Stimulated activated memory B cell treated with anti-CD40 and anti-IgM and Interleukin-4, amounts not matched to agents 10 μg/mL and 1 μg/mL and 100 μg/mL, for 72 hours (primary cell): ENCODE measurements at regions not wholly inside any gene's neighbourhood (a gene's known extent, or its start where the extent isn't known, plus 50 kb on each side); places are given as distances from the start of the nearest gene placed in this dataset.
A peak's percentile ranks its signal among the peaks of the same experiment; 100 is the strongest.

Experiments used
- ATAC-seq: fragments of 150-1000 bp; cut with Tn5 transposase; 2 replicates; pipeline ENCODE4 v1.10.0; 2021
- H3K27ac Mint-ChIP-seq: one replicate; pipeline ENCODE4 v1.8.0; 2022; ENCODE audit warnings: mild to moderate bottlenecking, mixed read lengths
- H3K27me3 Mint-ChIP-seq: one replicate; pipeline ENCODE4 v1.8.0; 2022; ENCODE audit warnings: mixed read lengths
- H3K36me3 Mint-ChIP-seq: one replicate; pipeline ENCODE4 v1.8.0; 2022; ENCODE audit warnings: mixed read lengths
- H3K4me1 Mint-ChIP-seq: one replicate; pipeline ENCODE4 v1.8.0; 2022; ENCODE audit warnings: mixed read lengths
- H3K4me3 Mint-ChIP-seq: one replicate; pipeline ENCODE4 v1.8.0; 2022; ENCODE audit warnings: mild to moderate bottlenecking, moderate library complexity, mixed read lengths
- H3K9me3 Mint-ChIP-seq: one replicate; pipeline ENCODE4 v1.8.0; 2022; ENCODE audit warnings: mixed read lengths

DNA sequence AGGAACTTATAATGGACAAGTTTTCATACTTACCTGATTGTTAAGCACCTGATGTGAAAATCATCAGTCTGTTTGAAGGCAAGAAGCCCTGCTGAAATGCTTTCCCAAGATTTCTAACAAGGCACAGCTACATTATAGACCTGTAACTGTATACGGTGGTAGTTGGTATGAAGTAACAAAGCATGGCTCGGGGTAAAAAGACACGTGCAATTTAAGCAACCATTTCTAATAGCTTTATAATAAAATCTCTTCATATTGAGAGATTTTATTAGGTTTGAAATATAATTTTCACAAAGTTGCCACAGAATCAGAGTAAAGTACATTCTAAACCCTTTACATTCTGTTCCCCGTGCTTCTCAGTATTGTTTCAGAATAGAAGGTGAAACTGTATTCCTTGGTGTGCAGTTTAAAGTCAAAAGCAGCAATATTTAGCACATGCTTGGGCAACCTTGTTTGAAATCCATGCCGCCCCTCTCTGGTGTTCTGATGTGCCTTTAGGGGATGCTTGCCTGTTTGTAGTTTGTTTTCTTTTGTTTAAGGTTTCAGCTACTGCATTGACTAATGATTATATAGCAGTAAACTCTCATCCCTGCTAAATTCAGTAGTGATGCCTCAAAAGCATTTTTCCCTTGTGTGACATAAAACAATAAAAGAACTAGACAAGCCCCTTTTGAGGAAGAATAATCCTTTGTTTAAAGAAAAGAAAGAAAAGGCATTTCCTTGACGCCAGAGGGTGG is 125.2 kb upstream of the OBI1 start:
- Mint-ChIP-seq H3K4me1 (no peaks in the 10 kb centered on the region), H3K27ac (no peak overlapping the region), H3K9me3 (no peaks in the 10 kb centered on the region), H3K4me3 (no peak overlapping the region), H3K27me3 (peaks cover 27% of the 10 kb centered on the region), H3K36me3 (no peaks in the 10 kb centered on the region)
- no peak for ATAC-seq

GRCh38 chr13:78780708-78781107 is 121.8 kb upstream of the OBI1 start:
- Mint-ChIP-seq H3K4me1 (no peaks in the 10 kb centered on the region), H3K9me3 (no peaks in the 10 kb centered on the region), H3K27me3 (peaks cover 18% of the 10 kb centered on the region), H3K27ac (no peak overlapping the region), H3K36me3 (no peaks in the 10 kb centered on the region), H3K4me3 (no peak overlapping the region)
- no peak for ATAC-seq

DNA sequence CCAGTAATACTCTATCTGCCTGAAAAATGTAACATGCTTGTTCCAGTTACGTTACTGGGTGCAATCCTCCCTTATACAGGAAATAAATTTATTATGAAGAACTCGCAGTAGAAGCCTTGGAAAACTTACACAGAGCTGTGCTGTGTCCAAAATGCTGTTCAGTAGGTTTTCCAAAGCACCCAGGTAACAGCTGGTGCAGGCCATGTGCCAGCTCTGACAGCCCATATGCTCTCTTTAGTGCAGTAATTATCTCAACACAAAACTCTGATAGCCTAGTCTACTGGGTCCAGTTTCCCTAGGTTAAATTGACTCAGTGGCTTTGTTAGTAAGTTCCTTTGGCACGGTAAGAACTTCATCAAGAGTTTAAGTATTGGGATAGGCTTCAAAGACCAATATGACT is 120.7 kb upstream of the OBI1 start:
- H3K36me3 Mint-ChIP-seq = no peaks in the 10 kb centered on the region
- H3K9me3 Mint-ChIP-seq = no peaks in the 10 kb centered on the region
- ATAC-seq = peak; percentile 41
- no peak overlapping the region for H3K27ac Mint-ChIP-seq
- H3K27me3 Mint-ChIP-seq = peaks cover 18% of the 10 kb centered on the region
- no peak overlapping the region for H3K4me3 Mint-ChIP-seq
- H3K4me1 Mint-ChIP-seq = no peaks in the 10 kb centered on the region

DNA sequence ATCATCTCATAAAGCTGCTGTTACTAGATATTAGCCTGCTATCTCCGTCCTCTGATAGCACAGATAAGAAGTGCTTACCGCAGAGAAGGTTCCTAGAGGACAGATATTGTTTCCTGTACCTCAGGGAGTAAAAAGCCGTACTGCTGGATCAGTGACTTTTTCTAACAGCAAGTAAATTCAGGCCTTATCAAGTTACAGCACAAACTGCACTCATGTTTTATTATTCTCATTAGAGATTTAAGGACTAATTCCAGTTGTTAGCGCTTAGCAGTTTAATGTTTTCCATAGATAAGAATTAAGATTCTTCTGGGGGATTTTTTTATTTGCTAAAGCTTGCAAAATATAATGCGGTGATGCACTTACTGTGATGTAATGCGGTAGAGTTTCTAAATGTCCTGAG is 119.0 kb upstream of the OBI1 start:
- no peak for ATAC-seq
- no peaks in the 10 kb centered on the region for H3K36me3 Mint-ChIP-seq
- H3K4me3 Mint-ChIP-seq = no peak overlapping the region
- H3K27ac Mint-ChIP-seq = no peak overlapping the region
- H3K4me1 Mint-ChIP-seq = no peaks in the 10 kb centered on the region
- peaks cover 18% of the 10 kb centered on the region for H3K27me3 Mint-ChIP-seq
- H3K9me3 Mint-ChIP-seq = no peaks in the 10 kb centered on the region

- Mint-ChIP-seq H3K27ac (no peak overlapping the region), H3K9me3 (no peaks in the 10 kb centered on the region), H3K36me3 (no peaks in the 10 kb centered on the region), H3K4me1 (no peaks in the 10 kb centered on the region), H3K27me3 (peaks cover 18% of the 10 kb centered on the region), H3K4me3 (no peak overlapping the region)
- no peak for ATAC-seq
Measured at GRCh38 chr13:78777396-78777795, 118.4 kb upstream of the OBI1 start.

GRCh38 chr13:78772933-78773332 is 114.0 kb upstream of the OBI1 start:
- Mint-ChIP-seq H3K4me1 (no peaks in the 10 kb centered on the region), H3K9me3 (no peaks in the 10 kb centered on the region), H3K27me3 (no peaks in the 10 kb centered on the region), H3K4me3 (no peak overlapping the region), H3K36me3 (no peaks in the 10 kb centered on the region), H3K27ac (no peak overlapping the region)
- ATAC-seq = no peak

DNA sequence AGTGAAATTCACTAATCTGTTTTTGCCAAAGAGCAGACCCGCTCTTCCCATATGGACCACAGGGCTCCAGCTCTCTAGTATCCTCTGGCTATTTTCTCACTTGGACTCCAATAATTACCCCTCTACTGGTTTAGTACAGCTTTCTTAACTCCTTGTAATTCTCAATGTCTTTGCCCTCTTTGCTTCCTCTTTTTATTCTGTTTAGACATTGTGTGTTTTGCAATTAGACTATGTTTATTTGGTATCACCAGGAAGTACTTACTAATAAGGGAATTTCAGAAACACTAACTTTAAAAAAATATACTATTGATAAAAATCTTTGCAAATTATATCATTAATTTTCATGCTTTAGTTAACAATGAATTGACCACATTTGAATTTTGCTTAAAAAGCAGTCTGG is 111.6 kb upstream of the OBI1 start:
- H3K27me3 Mint-ChIP-seq = no peaks in the 10 kb centered on the region
- no peaks in the 10 kb centered on the region for H3K36me3 Mint-ChIP-seq
- no peak overlapping the region for H3K4me3 Mint-ChIP-seq
- H3K27ac Mint-ChIP-seq = no peak overlapping the region
- H3K4me1 Mint-ChIP-seq = no peaks in the 10 kb centered on the region
- no peak for ATAC-seq
- H3K9me3 Mint-ChIP-seq = no peaks in the 10 kb centered on the region

DNA sequence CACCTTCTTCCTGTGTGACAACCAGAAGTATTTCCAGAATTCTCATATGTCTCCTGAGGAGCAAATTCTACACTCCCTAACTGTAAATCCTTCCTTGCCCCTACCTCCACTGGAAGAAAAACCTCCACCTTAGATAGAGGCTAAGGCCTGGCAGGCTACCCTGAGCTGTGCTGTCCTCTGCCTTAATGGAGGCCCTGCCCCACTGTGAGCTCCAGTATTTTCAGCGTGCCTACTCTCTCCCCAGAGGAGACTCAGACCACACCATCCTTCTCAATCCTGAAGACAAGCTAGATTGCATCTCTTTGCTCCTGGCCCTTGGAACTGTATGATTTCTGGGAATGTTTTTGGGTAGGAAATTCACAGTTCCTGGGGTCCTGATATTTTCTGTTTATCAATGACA is 110.0 kb upstream of the OBI1 start:
- Mint-ChIP-seq H3K27me3 (no peaks in the 10 kb centered on the region), H3K9me3 (no peaks in the 10 kb centered on the region), H3K4me1 (no peaks in the 10 kb centered on the region), H3K27ac (no peak overlapping the region), H3K36me3 (no peaks in the 10 kb centered on the region), H3K4me3 (no peak overlapping the region)
- peak; percentile 57 for ATAC-seq

DNA sequence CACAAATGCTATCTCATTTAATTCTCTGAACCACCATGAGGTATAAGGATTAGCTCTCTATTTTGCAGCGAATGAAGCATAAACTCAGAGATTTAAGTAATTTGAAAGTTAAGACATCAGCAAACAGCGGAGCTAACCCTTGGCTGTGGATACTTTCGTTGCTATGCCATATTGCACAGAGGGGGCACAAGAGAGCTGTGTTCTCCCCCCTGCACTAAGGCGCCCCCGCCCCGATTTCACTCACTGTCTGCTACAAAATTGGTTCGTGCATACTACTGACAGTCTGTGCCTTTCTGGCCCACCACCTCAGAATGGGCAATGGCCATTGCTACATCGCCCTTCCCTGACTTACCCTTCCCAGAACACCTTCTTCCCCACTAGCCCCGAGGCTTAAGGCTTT is 105.7 kb upstream of the OBI1 start:
- Mint-ChIP-seq H3K36me3 (no peaks in the 10 kb centered on the region), H3K9me3 (no peaks in the 10 kb centered on the region), H3K4me3 (no peak overlapping the region), H3K27ac (no peak overlapping the region), H3K27me3 (no peaks in the 10 kb centered on the region), H3K4me1 (no peaks in the 10 kb centered on the region)
- no peak for ATAC-seq

GRCh38 chr13:78762825-78763224 is 103.9 kb upstream of the OBI1 start:
- no peaks in the 10 kb centered on the region for H3K36me3 Mint-ChIP-seq
- H3K27ac Mint-ChIP-seq = no peak overlapping the region
- H3K9me3 Mint-ChIP-seq = no peaks in the 10 kb centered on the region
- H3K4me1 Mint-ChIP-seq = no peaks in the 10 kb centered on the region
- ATAC-seq = no peak
- H3K4me3 Mint-ChIP-seq = no peak overlapping the region
- H3K27me3 Mint-ChIP-seq = no peaks in the 10 kb centered on the region

DNA sequence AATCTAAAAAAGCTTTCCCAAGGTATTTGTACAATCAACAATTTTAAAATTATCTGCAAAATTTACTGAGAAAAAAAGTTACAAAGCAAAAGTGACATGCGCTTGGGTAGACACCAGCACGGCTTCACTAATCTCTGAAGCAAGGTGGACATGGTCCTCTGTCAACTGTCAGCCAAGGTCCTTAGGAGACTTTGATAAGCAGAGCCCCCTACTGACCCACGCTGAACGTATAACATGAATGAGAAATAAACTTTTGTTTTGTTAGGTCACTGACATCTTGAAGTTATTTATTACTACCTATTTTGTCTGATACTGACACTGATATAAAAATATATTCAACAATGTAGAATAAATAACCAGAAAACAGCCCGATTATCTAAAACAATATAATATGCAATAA is 100.7 kb upstream of the OBI1 start:
- no peaks in the 10 kb centered on the region for H3K36me3 Mint-ChIP-seq
- no peak overlapping the region for H3K27ac Mint-ChIP-seq
- no peaks in the 10 kb centered on the region for H3K4me1 Mint-ChIP-seq
- H3K9me3 Mint-ChIP-seq = no peaks in the 10 kb centered on the region
- no peak overlapping the region for H3K4me3 Mint-ChIP-seq
- no peak for ATAC-seq
- H3K27me3 Mint-ChIP-seq = no peaks in the 10 kb centered on the region

GRCh38 chr13:78758549-78758948 is 99.6 kb upstream of the OBI1 start:
- H3K27ac Mint-ChIP-seq = no peak overlapping the region
- peaks cover 9% of the 10 kb centered on the region for H3K27me3 Mint-ChIP-seq
- H3K4me1 Mint-ChIP-seq = no peaks in the 10 kb centered on the region
- H3K9me3 Mint-ChIP-seq = no peaks in the 10 kb centered on the region
- H3K36me3 Mint-ChIP-seq = no peaks in the 10 kb centered on the region
- ATAC-seq = no peak
- H3K4me3 Mint-ChIP-seq = no peak overlapping the region

- Mint-ChIP-seq H3K4me1 (no peaks in the 10 kb centered on the region), H3K4me3 (no peak overlapping the region), H3K27ac (no peak overlapping the region), H3K27me3 (peaks cover 19% of the 10 kb centered on the region), H3K36me3 (no peaks in the 10 kb centered on the region), H3K9me3 (no peaks in the 10 kb centered on the region)
- ATAC-seq = no peak
Measured at GRCh38 chr13:78753435-78753834, 94.5 kb upstream of the OBI1 start.

DNA sequence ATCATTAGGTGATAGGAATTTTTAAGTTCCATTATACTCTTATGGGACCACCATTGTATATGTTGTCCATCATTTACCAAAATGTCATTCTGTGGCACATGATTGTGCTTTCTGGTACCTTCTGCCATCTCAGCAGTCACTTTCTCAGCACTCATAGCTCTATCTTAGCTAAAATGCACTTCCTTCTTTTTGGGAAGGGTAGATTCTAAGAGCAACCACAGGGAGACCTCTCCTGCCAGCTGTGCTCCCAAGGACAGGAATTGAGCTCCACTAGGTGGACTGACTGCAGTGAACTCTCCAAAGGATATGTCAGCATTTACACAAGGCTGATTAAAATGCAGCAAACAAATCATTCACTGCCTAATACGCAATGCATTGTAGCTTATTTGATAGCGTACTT is 91.8 kb upstream of the OBI1 start:
- Mint-ChIP-seq H3K4me1 (no peaks in the 10 kb centered on the region), H3K27me3 (peaks cover 20% of the 10 kb centered on the region), H3K4me3 (no peak overlapping the region), H3K27ac (no peak overlapping the region), H3K36me3 (no peaks in the 10 kb centered on the region), H3K9me3 (no peaks in the 10 kb centered on the region)
- no peak for ATAC-seq

DNA sequence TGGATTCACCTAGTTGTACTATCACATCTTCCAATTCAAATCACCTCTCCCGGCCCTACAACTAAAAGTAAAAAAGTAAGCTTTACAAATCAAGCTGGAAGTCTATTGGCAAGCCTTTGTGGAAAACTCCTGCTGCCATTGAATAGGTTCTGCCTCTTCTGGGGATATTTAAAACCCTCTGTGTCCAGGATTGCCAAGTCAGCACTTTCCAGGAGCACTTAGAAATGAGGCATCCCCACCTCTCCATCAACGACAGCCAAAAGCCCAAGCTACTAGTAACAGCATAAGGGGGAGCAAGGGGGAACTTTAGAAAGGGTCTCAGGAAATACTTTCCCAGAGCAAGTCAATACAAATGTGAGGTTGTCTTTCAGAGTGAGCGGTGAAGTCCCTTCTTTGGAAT is 85.0 kb upstream of the OBI1 start:
- ATAC-seq = no peak
- H3K36me3 Mint-ChIP-seq = no peaks in the 10 kb centered on the region

DNA sequence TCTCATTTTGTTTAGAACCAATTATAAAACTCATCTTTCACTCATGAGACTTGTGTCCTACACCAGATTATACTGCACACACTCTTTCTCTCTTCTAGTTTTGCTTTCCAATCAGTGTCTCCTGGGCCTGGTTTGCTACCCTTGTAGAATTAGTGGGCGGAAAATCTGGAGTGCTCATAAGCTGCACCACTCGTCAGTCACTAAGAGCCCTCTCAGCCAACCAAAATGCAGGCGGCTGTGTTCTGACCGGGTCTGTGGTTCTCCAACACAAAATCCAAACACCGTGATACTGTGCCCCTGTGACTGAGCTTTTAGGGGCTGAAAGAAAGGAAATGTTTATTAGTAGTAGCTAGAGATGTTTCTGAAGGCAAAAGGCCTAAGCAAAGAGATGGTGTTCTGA is 83.7 kb upstream of the OBI1 start:
- Mint-ChIP-seq H3K4me1 (no peaks in the 10 kb centered on the region), H3K9me3 (no peaks in the 10 kb centered on the region), H3K4me3 (no peak overlapping the region), H3K36me3 (no peaks in the 10 kb centered on the region), H3K27me3 (peaks cover 10% of the 10 kb centered on the region), H3K27ac (no peak overlapping the region)
- ATAC-seq = no peak

More for the DNA sequence above, 85.0 kb upstream of the OBI1 start:
- H3K27ac Mint-ChIP-seq = no peak overlapping the region
- H3K4me3 Mint-ChIP-seq = no peak overlapping the region
- no peaks in the 10 kb centered on the region for H3K4me1 Mint-ChIP-seq
- peaks cover 6% of the 10 kb centered on the region for H3K27me3 Mint-ChIP-seq
- no peaks in the 10 kb centered on the region for H3K9me3 Mint-ChIP-seq

GRCh38 chr13:78736142-78736541 is 77.2 kb upstream of the OBI1 start:
- no peak overlapping the region for H3K27ac Mint-ChIP-seq

More at GRCh38 chr13:78736142-78736541, 77.2 kb upstream of the OBI1 start:
- Mint-ChIP-seq H3K4me1 (no peaks in the 10 kb centered on the region), H3K27me3 (peaks cover 10% of the 10 kb centered on the region), H3K36me3 (no peaks in the 10 kb centered on the region), H3K4me3 (no peak overlapping the region), H3K9me3 (no peaks in the 10 kb centered on the region)
- ATAC-seq = no peak
